ENCODE measurements at regions not wholly inside any gene's neighbourhood (a gene's known extent, or its start where the extent isn't known, plus 50 kb on each side); places are given as distances from the start of the nearest gene placed in this dataset.

GRCh38 chr7:25562673-25563182 is 334.4 kb upstream of the NPVF start:
- no peak for DNase-seq (ENCODE audit: extremely low spot score)
- Histone ChIP-seq H3K36me3 (no peaks in the 10 kb centered on the region), H3K4me3 (no peak overlapping the region), H3K27ac (replicated peaks in 1 of 4) (peak overlapping the region; percentile 29 to 49 (median 41)), H3K4me1 (peaks cover 2 to 50% (median 45%) of the 10 kb centered on the region in 4 donors), H3K9me3 (no peaks in the 10 kb centered on the region), H3K27me3 (no peaks in the 10 kb centered on the region)
- intact Hi-C loops (cut with DNase I): no loop called here
- 46% methylated on average over 6 of the region's 6 CpGs for WGBS
- no peak for TF ChIP-seq POLR2A (IDR thresholded peaks at IDR 0.05; ENCODE audit: low read depth)
- TF ChIP-seq, protein P1, sequence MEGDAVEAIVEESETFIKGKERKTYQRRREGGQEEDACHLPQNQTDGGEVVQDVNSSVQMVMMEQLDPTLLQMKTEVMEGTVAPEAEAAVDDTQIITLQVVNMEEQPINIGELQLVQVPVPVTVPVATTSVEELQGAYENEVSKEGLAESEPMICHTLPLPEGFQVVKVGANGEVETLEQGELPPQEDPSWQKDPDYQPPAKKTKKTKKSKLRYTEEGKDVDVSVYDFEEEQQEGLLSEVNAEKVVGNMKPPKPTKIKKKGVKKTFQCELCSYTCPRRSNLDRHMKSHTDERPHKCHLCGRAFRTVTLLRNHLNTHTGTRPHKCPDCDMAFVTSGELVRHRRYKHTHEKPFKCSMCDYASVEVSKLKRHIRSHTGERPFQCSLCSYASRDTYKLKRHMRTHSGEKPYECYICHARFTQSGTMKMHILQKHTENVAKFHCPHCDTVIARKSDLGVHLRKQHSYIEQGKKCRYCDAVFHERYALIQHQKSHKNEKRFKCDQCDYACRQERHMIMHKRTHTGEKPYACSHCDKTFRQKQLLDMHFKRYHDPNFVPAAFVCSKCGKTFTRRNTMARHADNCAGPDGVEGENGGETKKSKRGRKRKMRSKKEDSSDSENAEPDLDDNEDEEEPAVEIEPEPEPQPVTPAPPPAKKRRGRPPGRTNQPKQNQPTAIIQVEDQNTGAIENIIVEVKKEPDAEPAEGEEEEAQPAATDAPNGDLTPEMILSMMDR (IDR thresholded peaks at IDR 0.05): no peak
- no peak for TF ChIP-seq POLR2AphosphoS5 (IDR thresholded peaks at IDR 0.05)
- no peak for TF ChIP-seq EP300 (IDR thresholded peaks at IDR 0.05)

GRCh38 chr7:25565002-25565401 is 336.7 kb upstream of the NPVF start:
- no peak for DNase-seq (ENCODE audit: extremely low spot score)
- intact Hi-C loops (cut with DNase I): loop anchor here (2.0 kb wide), 2 partner anchors 172 to 286 kb away; no protein-coding TSS in a partner anchor
- peaks cover 2 to 44% (median 40%) of the 10 kb centered on the region in 4 donors for H3K4me1 ChIP-seq

DNA sequence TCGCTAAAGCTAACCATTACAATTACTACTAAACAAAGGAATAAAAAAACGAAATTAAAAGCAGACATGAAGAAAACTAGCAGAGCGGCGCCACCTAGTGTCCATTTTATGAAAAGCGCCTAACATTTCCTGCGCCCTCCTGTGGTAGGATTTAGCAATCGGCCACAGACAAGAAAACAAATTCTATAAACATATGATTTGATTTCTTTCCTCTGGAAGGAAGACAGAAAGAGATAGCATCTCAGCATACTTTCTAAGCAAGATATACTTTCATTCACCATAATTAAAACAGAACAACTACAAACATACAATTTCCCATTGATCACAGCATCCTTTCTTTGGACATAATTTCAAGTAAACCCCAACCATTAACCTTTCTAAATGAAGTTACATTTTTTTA is 337.7 kb upstream of the NPVF start:
- H3K36me3 ChIP-seq: no peaks in the 10 kb centered on the region
- intact Hi-C loops (cut with DNase I): loop anchor here (2.0 kb wide), 3 partner anchors 173 to 307 kb away; no protein-coding TSS in a partner anchor
- under 1% methylated on average over 7 of the region's 7 CpGs for WGBS
- H3K4me1 ChIP-seq: peaks cover 2 to 41% (median 36%) of the 10 kb centered on the region in 4 donors
- no peak overlapping the region for H3K4me3 ChIP-seq
- H3K27ac ChIP-seq (replicated peaks in 1 of 4): peak overlapping the region in 1 of 4 donors; percentile 52
- peak; percentile 94 for DNase-seq (ENCODE audit: extremely low spot score)
- H3K27me3 ChIP-seq: no peaks in the 10 kb centered on the region
- H3K9me3 ChIP-seq: no peaks in the 10 kb centered on the region
- TF ChIP-seq POLR2AphosphoS5 (IDR thresholded peaks at IDR 0.05) (peak in 1 of 2 donors; percentile 17), EP300 (IDR thresholded peaks at IDR 0.05) (no peak)
- TF ChIP-seq, protein P1 (IDR thresholded peaks at IDR 0.05): peak; percentile 100

More at GRCh38 chr7:25565002-25565401, 336.7 kb upstream of the NPVF start:
- Histone ChIP-seq H3K27ac (replicated peaks in 1 of 4) (peak overlapping the region; percentile 40 to 52 (median 51)), H3K4me3 (no peak overlapping the region), H3K9me3 (no peaks in the 10 kb centered on the region), H3K36me3 (no peaks in the 10 kb centered on the region), H3K27me3 (no peaks in the 10 kb centered on the region)
- WGBS: 60% methylated on average over 7 of the region's 7 CpGs
- TF ChIP-seq POLR2A (IDR thresholded peaks at IDR 0.05; ENCODE audit: low read depth): no peak
- TF ChIP-seq, protein P1 (IDR thresholded peaks at IDR 0.05): no peak
- TF ChIP-seq EP300 (IDR thresholded peaks at IDR 0.05): no peak
- no peak for TF ChIP-seq POLR2AphosphoS5 (IDR thresholded peaks at IDR 0.05)

- intact Hi-C loops (cut with DNase I): loop anchor here (2.0 kb wide), 1 partner anchor 309 kb away; no protein-coding TSS in a partner anchor
- Histone ChIP-seq H3K27ac (replicated peaks in 1 of 4) (no peak overlapping the region), H3K9me3 (no peaks in the 10 kb centered on the region), H3K36me3 (no peaks in the 10 kb centered on the region), H3K4me1 (peaks cover 2 to 26% (median 21%) of the 10 kb centered on the region in 4 donors), H3K4me3 (no peak overlapping the region), H3K27me3 (no peaks in the 10 kb centered on the region)
- TF ChIP-seq, protein P1 (IDR thresholded peaks at IDR 0.05): no peak
- TF ChIP-seq EP300 (IDR thresholded peaks at IDR 0.05) (no peak), POLR2A (IDR thresholded peaks at IDR 0.05; ENCODE audit: low read depth) (no peak), POLR2AphosphoS5 (IDR thresholded peaks at IDR 0.05) (no peak)
- no peak for DNase-seq (ENCODE audit: extremely low spot score)
- 87% methylated on average over 7 of the region's 7 CpGs for WGBS
Observed at GRCh38 chr7:25567430-25567829, 339.1 kb upstream of the NPVF start.

DNA sequence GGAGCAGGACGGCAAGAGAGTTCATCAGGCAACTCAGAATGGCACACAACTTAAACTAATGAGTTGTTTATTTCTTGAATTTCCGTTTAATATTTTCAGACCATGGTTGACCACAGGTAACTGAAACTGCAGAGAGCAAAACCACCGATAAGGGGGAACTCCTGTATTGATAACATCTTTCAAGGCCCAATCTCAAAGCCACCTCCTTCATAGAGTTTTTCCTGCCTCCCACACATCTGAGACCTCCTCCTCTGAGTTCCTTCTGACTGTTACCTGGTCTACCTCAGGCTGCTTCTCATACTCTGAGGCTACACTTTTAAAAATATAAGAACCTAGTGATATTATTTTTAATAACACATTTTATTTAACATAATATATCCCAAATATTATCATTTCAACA is 341.5 kb upstream of the NPVF start:
- Histone ChIP-seq H3K4me1 (peaks cover under 1 to 14% (median 11%) of the 10 kb centered on the region in 4 donors), H3K36me3 (no peaks in the 10 kb centered on the region), H3K27me3 (no peaks in the 10 kb centered on the region), H3K27ac (replicated peaks in 1 of 4) (no peak overlapping the region), H3K9me3 (no peaks in the 10 kb centered on the region), H3K4me3 (no peak overlapping the region)
- TF ChIP-seq POLR2AphosphoS5 (IDR thresholded peaks at IDR 0.05) (no peak), EP300 (IDR thresholded peaks at IDR 0.05) (no peak), POLR2A (IDR thresholded peaks at IDR 0.05; ENCODE audit: low read depth) (no peak)
- TF ChIP-seq, protein P1 (IDR thresholded peaks at IDR 0.05): no peak
- WGBS: 86% methylated on average over 3 of the region's 3 CpGs
- DNase-seq (ENCODE audit: extremely low spot score): no peak
- intact Hi-C loops (cut with DNase I): no loop called here
